GM12891 (cell line): ENCODE measurements at regions not wholly inside any gene's neighbourhood (a gene's known extent, or its start where the extent isn't known, plus 50 kb on each side); places are given as distances from the start of the nearest gene placed in this dataset.

Source experiments
- POLR2A ChIP-seq: IDR thresholded peaks from 2 replicates; pipeline ENCODE4 v1.6.1; 2011; ENCODE audit warnings: low read depth, low read length, control low read depth
- POLR2AphosphoS5 ChIP-seq: IDR thresholded peaks from 2 replicates; pipeline ENCODE4 v1.6.1; 2011; ENCODE audit warnings: low read depth, low read length, control low read depth
- SPI1 ChIP-seq: IDR thresholded peaks from 2 replicates; pipeline ENCODE4 v1.6.1; 2011; ENCODE audit warnings: low read depth, low read length, control low read depth
- TAF1 ChIP-seq: IDR thresholded peaks from 2 replicates; pipeline ENCODE4 v1.6.1; 2011; ENCODE audit warnings: low read depth, low read length, control low read depth

- TF ChIP-seq POLR2AphosphoS5 (no peak), POLR2A (no peak), TAF1 (no peak), SPI1 (no peak)
Observed at GRCh38 chr18:75931079-75931478, 503.6 kb upstream of the SMIM21 start.
